Mesenteric fat pad (tissue), 1 donor: ENCODE measurements at regions not wholly inside any gene's neighbourhood (a gene's known extent, or its start where the extent isn't known, plus 50 kb on each side); places are given as distances from the start of the nearest gene placed in this dataset.
"Not testable (repeated sequence)": the region's sequence is repeated elsewhere in the genome, so short reads cannot be mapped to it uniquely, and the experiment has no call there.

Source experiments
- DNase-seq: peaks from one replicate; pipeline ENCODE4 v3.0.0-alpha.2; 2020; ENCODE audit warnings: low spot score
- donor health status: DM: yes; HTN: yes; CAD: no.

- DNase-seq = not testable (repeated sequence)
These were observed 49.9 kb upstream of the MSMB start for GRCh38 chr10:46095943-46096342.

- DNase-seq = no peak
These were observed 50.4 kb upstream of the MSMB start for GRCh38 chr10:46096446-46096845.

GRCh38 chr10:46096909-46097575 is 51.0 kb upstream of the MSMB start:
- no peak for DNase-seq

- no peak for DNase-seq
These were observed 51.7 kb upstream of the MSMB start for GRCh38 chr10:46097576-46098317.

GRCh38 chr10:46098386-46098785 is 52.3 kb upstream of the MSMB start:
- no peak for DNase-seq

GRCh38 chr10:46098925-46099324 is 52.9 kb upstream of the MSMB start:
- DNase-seq = not testable (repeated sequence)

- DNase-seq = no peak
These were observed 58.1 kb upstream of the MSMB start for GRCh38 chr10:46104071-46104585.

GRCh38 chr10:46105416-46105815 is 59.3 kb upstream of the MSMB start:
- DNase-seq = not testable (repeated sequence)

GRCh38 chr10:46105856-46106409 is 59.9 kb upstream of the MSMB start:
- not testable (repeated sequence) for DNase-seq

- no peak for DNase-seq
These were observed 60.6 kb upstream of the MSMB start for GRCh38 chr10:46106410-46107255.

- not testable (repeated sequence) for DNase-seq
These were observed 62.1 kb upstream of the MSMB start for GRCh38 chr10:46108158-46108499.

- not testable (repeated sequence) for DNase-seq
These were observed 108.2 kb upstream of the MSMB start for GRCh38 chr10:46154271-46154670.

- not testable (repeated sequence) for DNase-seq
These were observed 108.6 kb upstream of the MSMB start for GRCh38 chr10:46154683-46155082.

- DNase-seq = not testable (repeated sequence)
These were observed 110.8 kb upstream of the MSMB start for GRCh38 chr10:46156866-46157265.

GRCh38 chr10:46169736-46170135 is 117.1 kb upstream of the ANTXRL start:
- no peak for DNase-seq

- DNase-seq = no peak
These were observed 116.0 kb upstream of the ANTXRL start for GRCh38 chr10:46170789-46171188.

GRCh38 chr10:46171661-46172060 is 115.1 kb upstream of the ANTXRL start:
- DNase-seq = no peak

- DNase-seq = no peak
These were observed 111.5 kb upstream of the ANTXRL start for GRCh38 chr10:46175296-46175695.

- DNase-seq = no peak
These were observed 111.0 kb upstream of the ANTXRL start for GRCh38 chr10:46175831-46176230.

GRCh38 chr10:46187431-46187830 is 99.4 kb upstream of the ANTXRL start:
- DNase-seq = not testable (repeated sequence)

- no peak for DNase-seq
These were observed 89.7 kb upstream of the ANTXRL start for GRCh38 chr10:46197050-46197449.
